MM.1S (cell line): ENCODE measurements at regions not wholly inside any gene's neighbourhood (a gene's known extent, or its start where the extent isn't known, plus 50 kb on each side); places are given as distances from the start of the nearest gene placed in this dataset.

ENCODE experiments used
- EZH2 ChIP-seq: fragments of 300-600 bp; sonication (generic); optimal IDR thresholded peaks from 2 replicates; pipeline ENCODE3; 2017; ENCODE audit warnings: low read depth, mild to moderate bottlenecking, antibody characterized with exemption, low read length, mixed read lengths
- EZH2phosphoT487 ChIP-seq: fragments of 300-600 bp; sonication (generic); IDR thresholded peaks from 2 replicates; pipeline ENCODE4 v1.6.1; 2018; ENCODE audit warnings: antibody characterized with exemption, low read length
- TF ChIP-seq, protein P1 (sequence below): fragments of 300-600 bp; sonication (generic); IDR thresholded peaks from 2 replicates; pipeline ENCODE4 v1.5.1; 2016; ENCODE audit warnings: antibody characterized with exemption, low read length, mixed read lengths

DNA sequence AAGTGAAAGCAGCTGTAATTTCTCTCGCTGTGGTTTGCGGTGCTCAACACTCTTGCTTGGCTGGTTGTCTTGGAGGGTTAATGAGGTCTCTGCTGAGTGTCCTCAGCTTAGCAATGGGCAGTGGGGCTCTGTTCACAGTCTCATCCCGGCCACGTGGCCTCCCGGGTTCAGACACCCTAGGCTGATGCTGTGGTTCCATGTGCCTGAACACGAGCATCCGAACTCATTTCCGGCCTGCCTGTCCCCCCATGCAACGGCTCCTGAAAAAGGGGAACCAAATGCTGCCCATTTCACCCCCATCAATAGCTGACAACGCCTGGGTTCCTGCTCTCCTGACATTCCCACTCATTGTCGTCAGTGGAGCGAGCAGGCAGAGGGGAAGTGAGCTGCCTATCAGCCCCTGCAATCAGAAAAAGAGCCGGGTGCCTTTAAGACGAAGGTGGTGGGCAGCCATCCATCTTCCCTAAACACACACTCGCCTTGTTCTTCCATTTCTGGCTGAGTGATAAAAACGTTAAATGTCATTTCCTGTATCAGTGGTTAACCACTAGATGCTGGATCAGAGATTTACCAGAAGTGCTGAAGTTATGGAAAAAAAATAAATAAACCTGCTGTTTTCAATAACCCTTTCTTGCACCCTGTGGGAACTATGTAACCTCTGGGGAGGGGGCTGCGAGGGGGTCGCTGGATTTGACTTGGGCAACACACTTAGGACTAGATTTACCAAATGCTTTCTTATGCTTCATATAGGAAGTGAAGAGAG is 60.3 kb upstream of the BCL2L14 start:
- TF ChIP-seq, protein P1, sequence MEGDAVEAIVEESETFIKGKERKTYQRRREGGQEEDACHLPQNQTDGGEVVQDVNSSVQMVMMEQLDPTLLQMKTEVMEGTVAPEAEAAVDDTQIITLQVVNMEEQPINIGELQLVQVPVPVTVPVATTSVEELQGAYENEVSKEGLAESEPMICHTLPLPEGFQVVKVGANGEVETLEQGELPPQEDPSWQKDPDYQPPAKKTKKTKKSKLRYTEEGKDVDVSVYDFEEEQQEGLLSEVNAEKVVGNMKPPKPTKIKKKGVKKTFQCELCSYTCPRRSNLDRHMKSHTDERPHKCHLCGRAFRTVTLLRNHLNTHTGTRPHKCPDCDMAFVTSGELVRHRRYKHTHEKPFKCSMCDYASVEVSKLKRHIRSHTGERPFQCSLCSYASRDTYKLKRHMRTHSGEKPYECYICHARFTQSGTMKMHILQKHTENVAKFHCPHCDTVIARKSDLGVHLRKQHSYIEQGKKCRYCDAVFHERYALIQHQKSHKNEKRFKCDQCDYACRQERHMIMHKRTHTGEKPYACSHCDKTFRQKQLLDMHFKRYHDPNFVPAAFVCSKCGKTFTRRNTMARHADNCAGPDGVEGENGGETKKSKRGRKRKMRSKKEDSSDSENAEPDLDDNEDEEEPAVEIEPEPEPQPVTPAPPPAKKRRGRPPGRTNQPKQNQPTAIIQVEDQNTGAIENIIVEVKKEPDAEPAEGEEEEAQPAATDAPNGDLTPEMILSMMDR, result no peak
- TF ChIP-seq EZH2 (no peak), EZH2phosphoT487 (no peak)
